SK-MEL-5 (cell line): ENCODE measurements at regions not wholly inside any gene's neighbourhood (a gene's known extent, or its start where the extent isn't known, plus 50 kb on each side); places are given as distances from the start of the nearest gene placed in this dataset.
"Not testable (repeated sequence)": the region's sequence is repeated elsewhere in the genome, so short reads cannot be mapped to it uniquely, and the experiment has no call there.

ENCODE experiments used
- DNase-seq: peaks from one replicate; pipeline ENCODE4 v3.0.0-alpha.2; 2016; ENCODE audit warnings: low read depth, low spot score
- in situ Hi-C: cut with HindIII; loops from 2 replicates; pipeline ENCODE4 v1.10.0; 2016; ENCODE audit warnings: low sequenced_read_pairs, high pct_unique_total_duplicates, low pct_unique_long_range_greater_than_20kb
- small RNA-seq, 2 experiments: library from RNA; depleted of rRNA; stranded (forward); fragments of <200 nt; gene quantifications; one replicate each; pipeline ENCODE3, GENCODE V24; 2014

GRCh38 chr7:39863675-39864322 is 86.3 kb upstream of the CDK13 start:
- DNase-seq: peak; percentile 61
- in situ Hi-C loops: not testable (repeated sequence)

- DNase-seq, in situ Hi-C loops: not testable (repeated sequence)
These were observed 80.1 kb upstream of the CDK13 start for GRCh38 chr7:39869888-39870522.

GRCh38 chr7:39871610-39872009 is 78.4 kb upstream of the CDK13 start:
- DNase-seq, in situ Hi-C loops: not testable (repeated sequence)

- in situ Hi-C loops: loop anchor here (25.0 kb wide), 2 partner anchors 107 to 182 kb away; no protein-coding TSS in a partner anchor
These were observed 69.5 kb upstream of the CDK13 start for GRCh38 chr7:39880556-39880955.

DNA sequence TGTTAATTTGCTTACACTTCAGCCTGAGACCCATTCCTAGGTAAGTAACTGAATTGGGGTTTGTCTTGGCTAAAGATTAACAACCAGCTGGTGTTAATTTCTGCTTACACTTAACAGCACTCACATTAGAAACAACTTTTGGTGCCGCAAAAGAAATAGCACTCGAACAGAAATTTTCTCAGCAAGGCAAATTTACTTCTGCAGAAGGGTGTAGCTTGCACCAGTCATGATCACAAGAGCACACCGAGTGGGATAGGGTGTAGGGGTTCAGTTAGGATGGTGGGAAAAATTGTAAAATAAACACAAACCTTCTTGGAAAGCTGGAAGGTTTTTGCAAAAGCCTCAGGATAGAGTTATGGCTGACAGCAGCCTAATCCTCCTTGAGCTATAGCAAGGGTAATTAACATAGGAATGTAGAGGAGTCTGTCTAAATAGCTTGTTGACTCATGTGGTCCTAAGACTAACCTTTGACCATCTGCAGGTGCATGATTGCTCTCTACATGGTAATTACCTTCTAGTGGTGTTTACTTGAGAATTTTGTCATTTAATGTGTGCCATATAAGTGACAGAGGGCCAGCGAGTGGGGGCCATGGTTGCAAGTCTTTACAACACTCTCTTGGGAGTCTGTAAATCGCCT is 67.8 kb upstream of the CDK13 start:
- in situ Hi-C loops: loop anchor here (25.0 kb wide), 2 partner anchors 105 to 180 kb away; no protein-coding TSS in a partner anchor
- DNase-seq: no peak

More at GRCh38 chr7:39880556-39880955, 69.5 kb upstream of the CDK13 start:
- no peak for DNase-seq

- in situ Hi-C loops: loop anchor here (25.0 kb wide), 2 partner anchors 103 to 178 kb away; no protein-coding TSS in a partner anchor
- no peak for DNase-seq
These were observed 66.2 kb upstream of the CDK13 start for GRCh38 chr7:39883812-39884390.

GRCh38 chr7:39888171-39888853 is 61.7 kb upstream of the CDK13 start:
- in situ Hi-C loops: loop anchor here (25.0 kb wide), 2 partner anchors 99 to 174 kb away; no protein-coding TSS in a partner anchor
- DNase-seq: peak; percentile 22

DNA sequence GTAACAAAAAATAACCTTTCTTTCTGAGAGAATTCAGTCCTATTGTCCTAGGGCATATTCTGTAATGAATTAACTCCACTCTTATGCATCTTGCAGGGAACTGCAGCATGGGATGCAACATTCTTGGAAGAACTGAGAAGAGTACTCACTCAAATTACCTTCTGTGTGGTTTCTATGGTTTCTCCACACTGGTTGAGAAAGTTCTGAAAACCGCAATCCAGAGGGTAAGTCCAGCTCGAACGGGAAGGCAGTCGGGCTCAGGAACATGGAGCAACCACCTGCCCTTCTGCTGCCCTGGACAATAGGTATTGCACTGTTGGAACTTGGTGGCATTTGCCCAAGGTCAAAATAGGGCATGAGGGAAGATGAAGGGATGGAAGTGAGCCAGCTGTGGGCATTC is 59.6 kb upstream of the CDK13 start:
- in situ Hi-C loops: loop anchor here (25.0 kb wide), 2 partner anchors 97 to 172 kb away; no protein-coding TSS in a partner anchor

GRCh38 chr7:39891894-39892293 is 58.2 kb upstream of the CDK13 start:
- in situ Hi-C loops: loop anchor here (25.0 kb wide), 2 partner anchors 95 to 170 kb away; no protein-coding TSS in a partner anchor
- DNase-seq: no peak

More for the DNA sequence above, 59.6 kb upstream of the CDK13 start:
- DNase-seq: no peak

GRCh38 chr7:39892361-39892760 is 57.7 kb upstream of the CDK13 start:
- no peak for DNase-seq
- in situ Hi-C loops: loop anchor here (25.0 kb wide), 2 partner anchors 95 to 170 kb away; no protein-coding TSS in a partner anchor

GRCh38 chr7:39894904-39895303 is 55.2 kb upstream of the CDK13 start:
- in situ Hi-C loops: loop anchor here (25.0 kb wide), 2 partner anchors 92 to 167 kb away; no protein-coding TSS in a partner anchor
- no peak for DNase-seq

DNA sequence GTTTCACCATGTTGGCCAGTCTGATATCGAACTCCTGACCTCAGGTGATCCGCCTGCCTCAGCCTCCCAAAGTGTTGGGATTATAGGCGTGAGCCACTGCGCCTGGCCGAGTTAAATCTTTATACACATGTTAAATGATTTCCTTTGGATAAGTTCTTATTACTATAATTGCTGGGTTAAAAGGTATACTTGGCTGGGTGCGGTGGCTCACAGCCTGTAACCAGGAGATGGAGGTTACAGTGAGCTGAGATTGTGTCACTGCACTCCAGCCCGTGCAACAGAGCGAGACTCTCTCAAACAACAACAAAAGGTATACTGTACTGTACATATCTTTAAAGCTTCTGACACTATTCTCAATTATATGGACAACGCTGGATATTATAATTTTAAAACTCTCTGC is 53.2 kb upstream of the CDK13 start:
- in situ Hi-C loops: loop anchor here (25.0 kb wide), 2 partner anchors 90 to 165 kb away; no protein-coding TSS in a partner anchor
- no peak for DNase-seq

DNA sequence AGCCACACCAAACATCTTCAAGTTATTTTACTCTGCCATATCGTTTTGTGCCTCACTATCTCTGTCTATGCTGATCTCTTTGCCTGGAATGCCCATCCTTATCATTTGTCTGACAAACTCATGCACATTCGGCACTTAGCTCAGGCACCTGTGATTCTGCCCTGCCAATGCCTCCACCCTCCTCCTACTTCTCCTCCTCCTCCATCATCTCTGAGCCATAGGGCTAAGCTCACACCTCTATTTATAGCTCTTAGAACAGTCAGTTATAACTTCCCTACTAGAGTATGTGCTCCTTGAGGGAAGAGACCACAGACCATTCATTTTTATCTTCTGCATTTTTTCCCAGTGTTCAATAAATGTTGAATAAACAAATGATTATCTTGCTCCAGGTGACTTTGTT is 51.2 kb upstream of the CDK13 start:
- no peak for DNase-seq
- in situ Hi-C loops: loop anchor here (25.0 kb wide), 2 partner anchors 88 to 163 kb away; no protein-coding TSS in a partner anchor

Small RNA genes lying in the stretch of these regions (small RNA-seq; reads per million reads assigned to genes)
- gene RN7SL496P: 0 reads per million in 2 experiments
- 0 reads per million in 2 experiments for gene RNU6-719P
